SU-DHL-6 (cell line): ENCODE measurements at regions not wholly inside any gene's neighbourhood (a gene's known extent, or its start where the extent isn't known, plus 50 kb on each side); places are given as distances from the start of the nearest gene placed in this dataset.

Source experiments
- EZH2phosphoT487 ChIP-seq: fragments of 200-600 bp; sonication (generic), shearing (Covaris generic); conservative IDR thresholded peaks from 2 replicates; pipeline ENCODE4 v1.6.1; 2018; ENCODE audit warnings: mild to moderate bottlenecking, antibody characterized with exemption, low read length, moderate library complexity, mixed read lengths
- TF ChIP-seq, protein P1 (sequence below): fragments of 200-600 bp; sonication (generic); IDR thresholded peaks from one replicate; pipeline ENCODE4 v1.5.1; 2017; ENCODE audit warnings: antibody characterized with exemption, mild to moderate bottlenecking, low read length, moderate library complexity; ENCODE audit not compliant: insufficient read depth, poor library complexity, severe bottlenecking

DNA sequence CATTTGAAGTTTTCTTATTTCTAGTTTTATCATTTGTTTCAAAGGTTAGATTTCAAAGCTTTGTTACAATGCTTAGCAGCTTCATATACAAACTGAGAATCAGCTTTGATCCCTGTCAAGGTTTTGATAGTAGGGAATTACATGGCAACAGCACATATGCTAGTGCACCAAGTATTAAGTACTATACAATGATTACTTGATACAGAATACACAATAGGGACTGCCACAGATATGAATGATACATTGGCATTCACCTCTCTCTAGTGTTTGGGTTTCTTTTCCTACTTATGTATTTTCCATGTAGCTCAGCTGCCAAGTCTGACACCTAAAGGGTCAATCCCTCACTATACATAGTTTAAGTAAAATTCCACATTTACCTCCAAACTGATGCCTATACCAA lies 344.0 kb downstream of the FAT4 start:
- TF ChIP-seq, protein P1, sequence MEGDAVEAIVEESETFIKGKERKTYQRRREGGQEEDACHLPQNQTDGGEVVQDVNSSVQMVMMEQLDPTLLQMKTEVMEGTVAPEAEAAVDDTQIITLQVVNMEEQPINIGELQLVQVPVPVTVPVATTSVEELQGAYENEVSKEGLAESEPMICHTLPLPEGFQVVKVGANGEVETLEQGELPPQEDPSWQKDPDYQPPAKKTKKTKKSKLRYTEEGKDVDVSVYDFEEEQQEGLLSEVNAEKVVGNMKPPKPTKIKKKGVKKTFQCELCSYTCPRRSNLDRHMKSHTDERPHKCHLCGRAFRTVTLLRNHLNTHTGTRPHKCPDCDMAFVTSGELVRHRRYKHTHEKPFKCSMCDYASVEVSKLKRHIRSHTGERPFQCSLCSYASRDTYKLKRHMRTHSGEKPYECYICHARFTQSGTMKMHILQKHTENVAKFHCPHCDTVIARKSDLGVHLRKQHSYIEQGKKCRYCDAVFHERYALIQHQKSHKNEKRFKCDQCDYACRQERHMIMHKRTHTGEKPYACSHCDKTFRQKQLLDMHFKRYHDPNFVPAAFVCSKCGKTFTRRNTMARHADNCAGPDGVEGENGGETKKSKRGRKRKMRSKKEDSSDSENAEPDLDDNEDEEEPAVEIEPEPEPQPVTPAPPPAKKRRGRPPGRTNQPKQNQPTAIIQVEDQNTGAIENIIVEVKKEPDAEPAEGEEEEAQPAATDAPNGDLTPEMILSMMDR, result no peak
- no peak for TF ChIP-seq EZH2phosphoT487
